ENCODE measurements at regions not wholly inside any gene's neighbourhood (a gene's known extent, or its start where the extent isn't known, plus 50 kb on each side); places are given as distances from the start of the nearest gene placed in this dataset.
A peak's percentile ranks its signal among the peaks of the same experiment; 100 is the strongest.

GRCh38 chr2:39595116-39595515, 70.6 kb upstream of the TMEM178A start:
- Histone ChIP-seq H3K4me3 (replicated peaks; ENCODE audit: insufficient read depth, low read length) (no peak overlapping the region), H3K27me3 (ENCODE audit: insufficient read depth, poor library complexity, severe bottlenecking) (no peaks in the 10 kb centered on the region), H3K27ac (replicated peaks) (no peak overlapping the region)
- TF ChIP-seq POLR2AphosphoS5 (IDR thresholded peaks at IDR 0.05; ENCODE audit: low read depth) (no peak), REST (IDR thresholded peaks at IDR 0.05; ENCODE audit: insufficient replicate concordance, low read depth) (no peak), SPI1 (IDR thresholded peaks at IDR 0.05; ENCODE audit: borderline replicate concordance, low read depth) (no peak), GABPA (IDR thresholded peaks at IDR 0.05; ENCODE audit: low read depth) (no peak), CTCF (IDR thresholded peaks at IDR 0.05; ENCODE audit: insufficient read depth, low read length) (no peak)
- DNase-seq (ENCODE audit: low read depth in 1 of 2, low spot score in 1 of 2) = no peak

- no peak for DNase-seq (ENCODE audit: low read depth in 1 of 2, low spot score in 1 of 2)
- no peak overlapping the region for H3K4me3 ChIP-seq (replicated peaks; ENCODE audit: insufficient read depth, low read length)
- no peak overlapping the region for H3K27ac ChIP-seq (replicated peaks)
- TF ChIP-seq REST (IDR thresholded peaks at IDR 0.05; ENCODE audit: insufficient replicate concordance, low read depth) = no peak
- H3K27me3 ChIP-seq (ENCODE audit: insufficient read depth, poor library complexity, severe bottlenecking) = no peaks in the 10 kb centered on the region
Measured at GRCh38 chr2:39597314-39597713, 68.4 kb upstream of the TMEM178A start.

- no peak overlapping the region for H3K4me3 ChIP-seq (replicated peaks; ENCODE audit: insufficient read depth, low read length)
- H3K27ac ChIP-seq (replicated peaks) = no peak overlapping the region
- H3K27me3 ChIP-seq (ENCODE audit: insufficient read depth, poor library complexity, severe bottlenecking) = no peaks in the 10 kb centered on the region
- no peak for DNase-seq (ENCODE audit: low read depth in 1 of 2, low spot score in 1 of 2)
- TF ChIP-seq CTCF (IDR thresholded peaks at IDR 0.05; ENCODE audit: insufficient read depth, low read length) (no peak), SPI1 (IDR thresholded peaks at IDR 0.05; ENCODE audit: borderline replicate concordance, low read depth) (no peak), GABPA (IDR thresholded peaks at IDR 0.05; ENCODE audit: low read depth) (no peak), REST (IDR thresholded peaks at IDR 0.05; ENCODE audit: insufficient replicate concordance, low read depth) (no peak)
Measured at GRCh38 chr2:39602616-39603015, 63.1 kb upstream of the TMEM178A start.

GRCh38 chr2:39603436-39603835, 62.3 kb upstream of the TMEM178A start:
- DNase-seq (ENCODE audit: low read depth in 1 of 2, low spot score in 1 of 2) = peak; percentile 38 to 43
- no peak overlapping the region for H3K27ac ChIP-seq (replicated peaks)
- no peaks in the 10 kb centered on the region for H3K27me3 ChIP-seq (ENCODE audit: insufficient read depth, poor library complexity, severe bottlenecking)
- TF ChIP-seq POLR2AphosphoS5 (IDR thresholded peaks at IDR 0.05; ENCODE audit: low read depth) (no peak), CTCF (IDR thresholded peaks at IDR 0.05; ENCODE audit: insufficient read depth, low read length) (no peak)
- H3K4me3 ChIP-seq (replicated peaks; ENCODE audit: insufficient read depth, low read length) = no peak overlapping the region
